WERI-Rb-1 (cell line): ENCODE measurements at regions not wholly inside any gene's neighbourhood (a gene's known extent, or its start where the extent isn't known, plus 50 kb on each side); places are given as distances from the start of the nearest gene placed in this dataset.

ENCODE experiments used
- DNase-seq: peaks from one replicate; pipeline ENCODE4 v3.0.0-alpha.2; 2020
- H3K27ac ChIP-seq: fragments of 250-450 bp; sonication (Bioruptor Pico); 2 replicates; pipeline ENCODE4 v1.5.1; 2020; ENCODE audit warnings: mild to moderate bottlenecking, moderate library complexity
- H3K27me3 ChIP-seq: fragments of 250-450 bp; sonication (Bioruptor Pico); 2 replicates; pipeline ENCODE4 v1.5.1; 2021; ENCODE audit warnings: mild to moderate bottlenecking, low read depth, moderate library complexity; ENCODE audit not compliant: insufficient read depth, severe bottlenecking
- H3K36me3 ChIP-seq: fragments of 250-450 bp; sonication (Bioruptor Pico); 2 replicates; pipeline ENCODE4 v1.5.1; 2020; ENCODE audit warnings: mild to moderate bottlenecking, moderate library complexity
- H3K4me3 ChIP-seq: 2 replicates; pipeline ENCODE4 v1.5.1; 2011; ENCODE audit warnings: low read depth, mild to moderate bottlenecking, control low read depth, low read length
- H3K9me3 ChIP-seq: fragments of 250-450 bp; sonication (Bioruptor Pico); 2 replicates; pipeline ENCODE4 v1.5.1; 2021; ENCODE audit warnings: mild to moderate bottlenecking, moderate library complexity; ENCODE audit not compliant: severe bottlenecking
- TF ChIP-seq, protein P1 (sequence below): IDR thresholded peaks from 2 replicates; pipeline ENCODE4 v1.5.1; 2011; ENCODE audit warnings: low read depth, mild to moderate bottlenecking, control low read depth, inconsistent platforms, low read length

DNA sequence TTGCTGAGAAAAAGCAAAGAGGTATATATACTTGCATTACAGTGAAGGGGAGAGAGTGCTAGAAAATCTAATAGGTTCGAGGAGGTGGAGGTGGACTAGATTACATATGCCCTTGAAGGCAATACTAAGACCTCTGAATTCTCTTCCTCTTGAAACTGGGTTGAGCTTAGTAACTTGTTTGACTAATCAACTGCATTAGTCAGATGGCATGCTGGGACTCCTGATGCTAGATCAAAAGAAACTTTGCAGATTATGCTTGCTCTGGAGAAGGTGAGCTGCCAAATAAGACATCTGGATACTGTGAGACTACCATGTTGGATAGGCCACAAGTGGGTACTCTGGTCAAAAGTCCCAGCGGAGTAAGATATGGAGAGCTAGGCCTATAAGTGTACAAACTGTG is 331.3 kb downstream of the KLF5 start:
- Histone ChIP-seq H3K9me3 (peaks cover 2% of the 10 kb centered on the region), H3K4me3 (no peak overlapping the region), H3K27me3 (no peaks in the 10 kb centered on the region), H3K27ac (no peak overlapping the region), H3K36me3 (no peaks in the 10 kb centered on the region)
- no peak for DNase-seq
- TF ChIP-seq, protein P1, sequence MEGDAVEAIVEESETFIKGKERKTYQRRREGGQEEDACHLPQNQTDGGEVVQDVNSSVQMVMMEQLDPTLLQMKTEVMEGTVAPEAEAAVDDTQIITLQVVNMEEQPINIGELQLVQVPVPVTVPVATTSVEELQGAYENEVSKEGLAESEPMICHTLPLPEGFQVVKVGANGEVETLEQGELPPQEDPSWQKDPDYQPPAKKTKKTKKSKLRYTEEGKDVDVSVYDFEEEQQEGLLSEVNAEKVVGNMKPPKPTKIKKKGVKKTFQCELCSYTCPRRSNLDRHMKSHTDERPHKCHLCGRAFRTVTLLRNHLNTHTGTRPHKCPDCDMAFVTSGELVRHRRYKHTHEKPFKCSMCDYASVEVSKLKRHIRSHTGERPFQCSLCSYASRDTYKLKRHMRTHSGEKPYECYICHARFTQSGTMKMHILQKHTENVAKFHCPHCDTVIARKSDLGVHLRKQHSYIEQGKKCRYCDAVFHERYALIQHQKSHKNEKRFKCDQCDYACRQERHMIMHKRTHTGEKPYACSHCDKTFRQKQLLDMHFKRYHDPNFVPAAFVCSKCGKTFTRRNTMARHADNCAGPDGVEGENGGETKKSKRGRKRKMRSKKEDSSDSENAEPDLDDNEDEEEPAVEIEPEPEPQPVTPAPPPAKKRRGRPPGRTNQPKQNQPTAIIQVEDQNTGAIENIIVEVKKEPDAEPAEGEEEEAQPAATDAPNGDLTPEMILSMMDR = no peak

DNA sequence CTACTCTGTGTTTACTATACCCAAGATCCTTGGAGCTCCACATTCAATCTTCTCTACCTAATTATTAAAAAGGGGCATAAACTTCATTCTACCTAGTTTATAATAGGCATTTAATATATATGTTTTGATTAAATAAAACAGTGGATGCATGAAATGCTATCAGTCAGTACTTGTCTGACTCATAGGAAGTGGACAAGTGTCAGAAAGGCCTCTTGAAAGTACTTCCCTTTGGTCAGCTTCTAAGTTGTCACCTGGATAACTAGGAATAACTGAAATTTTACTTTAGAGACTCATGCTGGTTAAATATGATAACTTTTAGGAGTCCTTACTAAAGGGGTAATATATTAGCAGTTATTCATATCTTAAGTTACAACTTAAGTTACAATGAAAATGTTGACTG is 329.8 kb downstream of the KLF5 start:
- H3K9me3 ChIP-seq = peaks cover 2% of the 10 kb centered on the region
- no peak for DNase-seq
- no peaks in the 10 kb centered on the region for H3K27me3 ChIP-seq
- TF ChIP-seq, protein P1 = no peak
- no peaks in the 10 kb centered on the region for H3K36me3 ChIP-seq
- no peak overlapping the region for H3K4me3 ChIP-seq
- H3K27ac ChIP-seq = no peak overlapping the region

DNA sequence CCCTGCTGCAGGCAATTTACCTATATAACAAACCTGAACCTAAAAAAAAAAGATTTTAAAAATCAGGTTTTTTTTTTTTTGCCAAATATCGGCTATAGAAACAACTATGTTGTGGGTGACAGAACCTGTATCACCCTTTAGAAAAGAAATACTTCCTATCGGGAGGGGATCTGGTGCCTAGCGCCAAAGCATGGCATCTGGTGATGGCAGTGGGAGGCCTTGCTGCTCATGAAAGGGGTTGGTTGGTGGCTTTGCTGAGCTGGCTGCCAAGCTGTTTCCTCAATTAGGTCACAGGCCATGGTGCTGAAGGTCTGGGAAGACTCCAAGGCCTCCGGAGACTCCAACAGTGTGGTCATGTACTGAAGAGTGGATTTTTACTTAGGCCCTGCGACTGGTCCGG is 328.5 kb downstream of the KLF5 start:
- H3K9me3 ChIP-seq = peaks cover 2% of the 10 kb centered on the region
- DNase-seq = no peak
- H3K4me3 ChIP-seq = no peak overlapping the region
- H3K27me3 ChIP-seq = no peaks in the 10 kb centered on the region
- H3K27ac ChIP-seq = no peak overlapping the region
- no peaks in the 10 kb centered on the region for H3K36me3 ChIP-seq
- TF ChIP-seq, protein P1 = no peak

DNA sequence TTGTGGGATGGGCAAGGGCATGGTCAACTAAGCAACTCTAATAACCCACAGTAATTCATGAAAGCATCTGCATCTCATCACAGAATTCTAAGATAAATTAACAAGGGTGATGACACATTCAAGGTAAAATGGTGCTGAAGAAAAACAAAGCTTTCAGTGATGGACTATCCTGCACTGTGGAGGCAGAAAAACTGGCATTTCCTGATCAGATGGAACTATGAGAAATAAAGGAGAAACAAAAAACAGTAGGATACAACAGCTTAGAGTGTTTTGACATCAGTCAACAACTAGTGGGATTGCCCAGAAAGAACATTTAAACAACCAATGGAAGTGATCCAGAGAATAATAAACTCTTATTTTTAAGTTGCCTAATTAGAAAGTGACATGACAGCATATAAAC is 327.0 kb downstream of the KLF5 start:
- no peak for DNase-seq
- Histone ChIP-seq H3K4me3 (no peak overlapping the region), H3K27ac (no peak overlapping the region), H3K27me3 (no peaks in the 10 kb centered on the region), H3K36me3 (no peaks in the 10 kb centered on the region), H3K9me3 (peaks cover 2% of the 10 kb centered on the region)
- TF ChIP-seq, protein P1 = no peak

DNA sequence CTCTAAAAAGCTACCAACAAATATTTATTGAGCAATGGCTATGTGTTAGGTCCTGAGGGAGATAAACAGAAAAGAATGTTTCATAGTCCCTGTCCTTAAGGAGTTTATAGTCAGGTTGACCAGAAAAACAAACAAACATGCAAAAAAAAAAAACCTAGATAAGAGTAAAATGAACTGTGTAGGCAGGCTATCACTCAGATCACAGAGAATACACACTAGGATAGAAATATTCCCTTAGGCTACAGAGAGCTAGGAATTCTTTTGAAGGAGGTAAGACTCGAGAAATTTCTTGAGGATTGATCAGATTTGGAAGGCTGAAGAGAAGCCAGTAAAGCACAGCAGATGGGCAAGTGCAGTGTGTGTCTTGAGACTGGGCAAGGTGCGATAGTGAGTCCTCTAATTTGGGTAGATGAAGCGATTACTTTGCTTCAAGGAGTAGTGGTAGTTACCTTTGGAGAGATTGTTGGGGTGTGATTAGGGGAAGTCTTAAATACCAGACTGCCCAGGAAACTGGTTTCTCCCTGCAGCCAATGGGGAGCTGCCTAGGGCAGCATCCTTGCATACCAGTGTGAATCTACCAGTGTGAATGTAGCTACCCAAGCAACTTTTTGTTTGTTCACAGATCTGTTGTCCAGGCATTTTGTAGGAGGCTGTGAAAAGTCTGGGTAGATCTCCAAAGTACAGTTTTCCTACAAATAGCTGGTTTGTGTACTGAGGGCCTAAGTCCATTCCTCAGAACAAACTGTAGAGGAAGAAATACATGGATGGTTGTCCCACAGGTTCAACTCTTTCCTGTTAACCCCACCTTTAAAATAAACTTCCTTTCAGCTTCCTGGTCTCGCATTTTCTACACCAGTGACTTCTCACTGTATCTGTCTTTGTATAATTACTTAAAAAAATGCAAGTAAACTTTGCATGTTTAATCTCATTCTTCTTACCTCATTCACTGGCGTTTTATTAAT is 314.1 kb downstream of the KLF5 start:
- no peak for DNase-seq
- Histone ChIP-seq H3K27ac (no peak overlapping the region), H3K4me3 (no peak overlapping the region), H3K36me3 (no peaks in the 10 kb centered on the region), H3K9me3 (no peaks in the 10 kb centered on the region), H3K27me3 (no peaks in the 10 kb centered on the region)
- TF ChIP-seq, protein P1 = no peak
